ENCODE measurements at regions not wholly inside any gene's neighbourhood (a gene's known extent, or its start where the extent isn't known, plus 50 kb on each side); places are given as distances from the start of the nearest gene placed in this dataset.

GRCh38 chr2:183426825-183427224 is 302.6 kb downstream of the NUP35 start:
- no peaks in the 10 kb centered on the region for H3K27me3 ChIP-seq (ENCODE audit: control insufficient read depth, insufficient read depth, low read length)
- POLR2A ChIA-PET: no interaction called here
- no peak for TF ChIP-seq CTCF (IDR thresholded peaks at IDR 0.05; ENCODE audit: low read depth, low read length)
- H3K27ac ChIP-seq (ENCODE audit: low read depth, low read length): no peak overlapping the region
- H3K9me3 ChIP-seq (ENCODE audit: control insufficient read depth, insufficient read depth, low read length): no peaks in the 10 kb centered on the region
- CTCF ChIA-PET: no interaction called here
- no peak overlapping the region for H3K4me3 ChIP-seq (ENCODE audit: low read depth, low read length)
- DNase-seq (ENCODE audit: low read depth, low spot score): no peak

DNA sequence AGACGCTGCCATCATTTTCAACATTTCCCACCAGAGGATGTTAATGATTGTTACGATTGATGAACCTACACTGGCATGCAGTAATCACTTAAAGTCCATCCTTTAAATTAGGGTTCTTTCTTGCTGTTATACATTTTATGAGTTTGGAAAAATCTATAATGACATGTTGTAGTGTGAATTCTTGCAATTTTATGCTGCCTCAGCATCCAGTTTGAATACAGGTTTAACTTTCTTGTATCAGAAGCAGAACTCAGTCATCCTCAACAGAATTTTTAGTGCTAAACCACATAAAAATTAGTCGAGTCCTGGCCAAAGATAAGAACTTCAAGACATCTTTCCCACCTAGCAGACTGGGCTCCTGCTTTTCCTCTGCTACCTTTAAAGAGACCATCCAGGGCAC is 303.3 kb downstream of the NUP35 start:
- no peak for TF ChIP-seq CTCF (IDR thresholded peaks at IDR 0.05; ENCODE audit: low read depth, low read length)

DNA sequence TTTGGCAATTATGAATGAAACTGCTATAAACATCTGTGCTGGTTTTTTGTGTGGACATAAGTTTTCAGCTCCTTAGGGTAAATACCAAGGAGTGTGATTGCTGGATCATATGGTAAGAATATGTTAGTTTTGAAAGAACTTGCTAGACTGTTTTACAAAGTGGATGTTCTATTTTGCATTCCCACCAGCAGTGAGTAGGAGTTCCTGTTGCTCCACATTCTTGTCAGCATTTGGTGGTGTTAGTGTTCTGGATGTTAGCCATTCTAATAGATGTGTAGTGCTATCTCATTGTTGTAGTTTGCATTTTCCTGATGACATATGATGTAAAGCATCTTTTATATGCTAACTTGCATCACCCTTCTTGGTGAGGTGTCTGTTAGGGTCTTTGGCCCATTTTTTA is 304.6 kb downstream of the NUP35 start:
- ChIA-PET POLR2A (no interaction called here), CTCF (no interaction called here)
- no peak for TF ChIP-seq CTCF (IDR thresholded peaks at IDR 0.05; ENCODE audit: low read depth, low read length)
- Histone ChIP-seq H3K27me3 (ENCODE audit: control insufficient read depth, insufficient read depth, low read length) (no peaks in the 10 kb centered on the region), H3K9me3 (ENCODE audit: control insufficient read depth, insufficient read depth, low read length) (no peaks in the 10 kb centered on the region), H3K27ac (ENCODE audit: low read depth, low read length) (no peak overlapping the region), H3K4me3 (ENCODE audit: low read depth, low read length) (no peak overlapping the region)
- no peak for DNase-seq (ENCODE audit: low read depth, low spot score)

More for the DNA sequence above, 303.3 kb downstream of the NUP35 start:
- ChIA-PET CTCF (no interaction called here), POLR2A (no interaction called here)
- H3K9me3 ChIP-seq (ENCODE audit: control insufficient read depth, insufficient read depth, low read length): no peaks in the 10 kb centered on the region
- no peak for DNase-seq (ENCODE audit: low read depth, low spot score)
- H3K27me3 ChIP-seq (ENCODE audit: control insufficient read depth, insufficient read depth, low read length): no peaks in the 10 kb centered on the region
- H3K27ac ChIP-seq (ENCODE audit: low read depth, low read length): no peak overlapping the region
- no peak overlapping the region for H3K4me3 ChIP-seq (ENCODE audit: low read depth, low read length)

GRCh38 chr2:183438541-183438940 is 314.3 kb downstream of the NUP35 start:
- no peak overlapping the region for H3K27ac ChIP-seq (ENCODE audit: low read depth, low read length)
- CTCF ChIA-PET: no interaction called here
- peaks cover 2% of the 10 kb centered on the region; the same call in 1 of the 2 replicates for H3K9me3 ChIP-seq (ENCODE audit: control insufficient read depth, insufficient read depth, low read length)
- DNase-seq (ENCODE audit: low read depth, low spot score): no peak
- TF ChIP-seq CTCF (IDR thresholded peaks at IDR 0.05; ENCODE audit: low read depth, low read length): no peak
- no peak overlapping the region for H3K4me3 ChIP-seq (ENCODE audit: low read depth, low read length)
- POLR2A ChIA-PET: no interaction called here
- H3K27me3 ChIP-seq (ENCODE audit: control insufficient read depth, insufficient read depth, low read length): no peaks in the 10 kb centered on the region

- CTCF ChIA-PET: no interaction called here
Observed at GRCh38 chr2:183455056-183455455, 330.8 kb downstream of the NUP35 start.

More at GRCh38 chr2:183455056-183455455, 330.8 kb downstream of the NUP35 start:
- Histone ChIP-seq H3K4me3 (ENCODE audit: low read depth, low read length) (no peak overlapping the region), H3K9me3 (ENCODE audit: control insufficient read depth, insufficient read depth, low read length) (no peaks in the 10 kb centered on the region; the same call in 1 of the 2 replicates), H3K27ac (ENCODE audit: low read depth, low read length) (no peak overlapping the region), H3K27me3 (ENCODE audit: control insufficient read depth, insufficient read depth, low read length) (no peaks in the 10 kb centered on the region)
- no peak for TF ChIP-seq CTCF (IDR thresholded peaks at IDR 0.05; ENCODE audit: low read depth, low read length)
- DNase-seq (ENCODE audit: low read depth, low spot score): no peak
- POLR2A ChIA-PET: no interaction called here
